GM20431 (cell line): ENCODE measurements at regions not wholly inside any gene's neighbourhood (a gene's known extent, or its start where the extent isn't known, plus 50 kb on each side); places are given as distances from the start of the nearest gene placed in this dataset.
"Not testable (repeated sequence)": the region's sequence is repeated elsewhere in the genome, so short reads cannot be mapped to it uniquely, and the experiment has no call there.

Experiments
- in situ Hi-C: fragments of 300-500 bp; cut with MseI, MboI; formaldehyde crosslinking; loops from one replicate; pipeline ENCODE4 v1.15.0; 2020; ENCODE audit warnings: low sequenced_read_pairs; ENCODE audit not compliant: unreplicated experiment

DNA sequence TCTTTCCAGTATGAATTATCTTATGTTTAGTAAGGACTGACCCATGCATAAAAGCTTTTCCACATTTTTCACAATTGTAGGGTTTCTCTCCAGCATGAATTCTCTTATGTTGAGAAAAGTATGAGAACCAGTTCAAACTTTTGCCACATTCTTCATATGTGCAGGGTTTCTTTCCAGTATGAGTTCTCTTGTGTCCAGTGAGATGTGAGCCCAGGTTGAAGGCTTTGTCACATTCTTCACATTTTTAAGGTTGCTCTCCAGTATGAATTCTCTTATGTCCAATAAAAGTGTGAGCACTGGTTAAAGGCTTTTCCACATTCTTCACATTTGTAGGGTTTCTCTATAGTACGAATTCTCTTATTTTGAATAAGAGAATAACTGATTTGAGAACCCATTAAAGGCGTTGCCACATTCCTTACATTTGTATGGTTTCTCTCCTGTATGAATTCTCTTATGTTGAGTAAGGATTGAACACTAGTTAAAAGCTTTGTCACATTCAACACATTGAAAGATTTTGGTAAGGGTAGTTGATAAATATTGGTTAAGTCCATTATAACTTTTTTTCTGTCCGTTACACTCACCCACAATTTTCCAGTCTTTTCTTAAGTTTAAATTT lies 911.0 kb upstream of the ZNF722 start:
- in situ Hi-C loops: no loop called here

- in situ Hi-C loops: no loop called here
Measured at GRCh38 chr7:63092951-63093350, 905.7 kb upstream of the ZNF722 start.

- in situ Hi-C loops: no loop called here
Measured at GRCh38 chr7:63093481-63093880, 905.2 kb upstream of the ZNF722 start.

DNA sequence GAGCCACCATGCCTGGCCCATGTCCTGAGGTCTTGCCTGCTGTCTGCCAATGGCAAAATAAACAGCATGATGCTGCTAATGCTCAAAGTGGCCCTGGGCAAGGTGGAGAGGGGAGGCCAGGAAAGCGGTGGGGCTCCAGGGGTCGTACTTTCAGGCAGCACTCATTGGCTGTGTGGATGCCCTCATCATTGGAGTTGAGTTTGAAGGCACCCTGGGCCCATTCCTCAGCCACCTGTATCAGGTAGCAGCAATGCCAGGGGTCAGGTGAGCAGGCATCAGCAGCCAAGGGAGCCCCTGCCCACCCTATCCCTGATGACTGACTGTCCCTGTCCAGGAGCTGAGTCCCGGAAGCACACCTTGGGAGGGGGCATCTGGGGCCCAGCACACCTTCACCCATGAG lies 902.5 kb upstream of the ZNF722 start:
- in situ Hi-C loops: no loop called here

GRCh38 chr7:63104666-63105065 lies 894.0 kb upstream of the ZNF722 start:
- in situ Hi-C loops: no loop called here

- in situ Hi-C loops: no loop called here
Measured at GRCh38 chr7:63105978-63106377, 892.7 kb upstream of the ZNF722 start.

DNA sequence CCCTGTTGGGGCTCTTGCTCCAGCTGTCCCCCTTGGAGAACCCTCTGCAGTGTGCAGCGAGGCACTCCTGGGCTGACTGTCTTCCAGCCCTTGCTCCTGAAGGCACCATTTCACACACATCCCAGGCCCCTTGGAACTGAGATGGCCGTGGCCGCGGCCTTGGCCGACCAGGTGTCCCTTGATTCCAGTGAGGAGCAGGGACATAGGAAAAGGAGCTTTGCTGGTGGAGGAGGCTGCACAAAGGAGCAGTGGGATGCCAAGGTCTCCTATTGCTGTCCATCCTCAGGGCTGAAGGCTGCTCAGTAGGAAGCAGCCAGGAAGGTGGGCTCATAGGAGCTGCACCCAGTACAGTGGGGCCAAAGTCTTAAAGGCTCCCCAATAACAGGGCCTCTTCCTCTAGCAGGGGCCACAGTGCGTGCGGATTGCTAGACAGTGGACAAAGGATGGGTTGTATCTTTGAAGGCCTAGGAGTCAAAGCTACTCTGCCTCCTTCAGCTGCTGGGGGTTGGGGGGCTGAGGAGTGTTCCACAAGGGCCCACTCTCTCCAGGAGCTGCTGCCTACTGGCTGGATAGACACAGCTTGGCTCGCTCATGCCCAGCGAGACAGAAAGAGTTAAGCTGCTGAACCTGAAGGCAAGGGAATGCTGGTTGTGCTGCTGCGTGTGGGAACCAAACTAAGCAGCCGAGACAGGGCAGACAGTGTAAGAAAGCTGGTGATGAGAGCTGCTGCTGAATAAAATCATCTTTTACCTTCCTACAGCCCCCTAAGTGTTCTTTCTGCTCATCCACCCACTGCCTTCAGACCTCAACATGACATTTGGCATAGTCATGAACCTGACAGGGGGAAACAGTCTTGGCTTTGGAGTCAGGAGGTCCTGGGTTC lies 891.9 kb upstream of the ZNF722 start:
- in situ Hi-C loops: no loop called here

- in situ Hi-C loops: not testable (repeated sequence)
Measured at GRCh38 chr7:63111511-63111910, 887.1 kb upstream of the ZNF722 start.

- in situ Hi-C loops: no loop called here
Measured at GRCh38 chr7:63112764-63113712, 885.6 kb upstream of the ZNF722 start.

DNA sequence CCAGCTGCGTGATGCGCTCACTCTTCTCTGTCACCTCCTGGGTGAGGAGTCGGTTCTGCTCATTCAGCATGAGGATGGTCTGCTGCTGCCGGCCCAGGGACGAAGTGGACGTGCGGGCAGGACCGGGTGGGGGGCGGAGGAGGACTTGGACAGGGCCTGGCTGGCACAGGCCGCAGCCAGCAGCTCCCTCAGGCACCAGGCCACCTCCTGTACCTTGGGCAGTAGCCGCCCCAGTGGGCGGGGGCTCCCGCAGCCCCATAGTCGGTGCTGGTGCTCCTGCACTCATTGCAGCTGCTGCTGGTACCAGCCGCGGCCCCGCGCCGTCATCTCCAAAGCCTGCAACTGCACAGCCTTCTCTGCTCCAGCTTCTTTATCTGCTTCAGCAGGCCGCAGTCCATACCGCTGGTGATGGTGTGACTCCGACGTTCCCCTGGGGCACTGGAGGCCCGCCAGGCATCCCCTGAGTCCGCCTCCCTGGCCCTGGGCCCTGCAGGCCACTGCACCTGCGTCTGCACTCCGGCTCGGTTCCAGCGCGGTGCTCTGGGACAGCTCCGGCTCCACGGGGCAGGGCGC lies 884.9 kb upstream of the ZNF722 start:
- in situ Hi-C loops: no loop called here

- in situ Hi-C loops: no loop called here
Measured at GRCh38 chr7:63114371-63114985, 884.2 kb upstream of the ZNF722 start.
